Activated CD4-positive, alpha-beta T cell treated with anti-CD3 and anti-CD28 coated beads, Interleukin-2, amount 50 U/mL, for 1 hour (primary cell): ENCODE measurements at regions not wholly inside any gene's neighbourhood (a gene's known extent, or its start where the extent isn't known, plus 50 kb on each side); places are given as distances from the start of the nearest gene placed in this dataset.
"Not testable (repeated sequence)": the region's sequence is repeated elsewhere in the genome, so short reads cannot be mapped to it uniquely, and the experiment has no call there.

ENCODE experiments used
- DNase-seq: peaks from one replicate; pipeline ENCODE4 v3.0.0-alpha.2; 2020

GRCh38 chr4:117135634-117136354 is 50.4 kb upstream of the TRAM1L1 start:
- no peak for DNase-seq

DNA sequence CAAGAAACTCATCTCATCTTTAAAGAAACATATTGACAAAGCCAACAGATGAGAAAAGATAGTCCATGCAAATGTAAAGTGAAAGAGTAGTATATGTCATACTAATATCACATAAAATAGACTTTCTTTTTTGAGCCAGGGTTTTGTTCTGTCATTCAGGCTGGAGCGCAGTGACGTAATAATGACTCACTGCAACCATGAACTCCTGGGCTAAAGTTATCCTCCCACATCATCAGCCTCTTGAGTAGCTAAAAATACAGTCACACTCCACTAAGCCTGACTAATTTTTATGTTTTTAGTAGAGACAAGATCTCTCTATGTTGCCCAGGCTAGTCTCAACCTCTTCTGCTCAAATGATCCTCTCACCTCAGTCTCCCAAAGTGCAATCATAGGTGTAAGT is 51.8 kb upstream of the TRAM1L1 start:
- no peak for DNase-seq

GRCh38 chr4:117138732-117139131 is 53.4 kb upstream of the TRAM1L1 start:
- not testable (repeated sequence) for DNase-seq

GRCh38 chr4:117154251-117154650 is 68.9 kb upstream of the TRAM1L1 start:
- no peak for DNase-seq

DNA sequence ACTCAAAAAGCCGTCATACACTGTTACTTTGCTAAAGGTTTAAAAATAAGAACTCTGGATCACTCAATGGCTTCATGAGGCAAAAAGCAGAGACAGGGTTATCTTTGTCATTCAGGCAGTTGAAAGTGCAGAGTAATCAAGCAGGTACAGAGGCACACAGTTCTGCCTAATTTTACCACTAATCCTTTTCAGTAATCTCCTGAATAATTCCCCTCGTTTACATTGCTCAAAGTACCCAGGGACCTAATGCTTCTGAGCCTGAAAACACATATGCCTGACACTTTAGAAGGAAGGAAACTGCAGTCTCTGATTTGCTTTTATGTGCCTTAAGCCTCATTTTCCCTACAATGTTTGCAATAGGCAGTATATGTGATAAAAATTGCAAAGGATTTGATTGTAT is 71.4 kb upstream of the TRAM1L1 start:
- no peak for DNase-seq

DNA sequence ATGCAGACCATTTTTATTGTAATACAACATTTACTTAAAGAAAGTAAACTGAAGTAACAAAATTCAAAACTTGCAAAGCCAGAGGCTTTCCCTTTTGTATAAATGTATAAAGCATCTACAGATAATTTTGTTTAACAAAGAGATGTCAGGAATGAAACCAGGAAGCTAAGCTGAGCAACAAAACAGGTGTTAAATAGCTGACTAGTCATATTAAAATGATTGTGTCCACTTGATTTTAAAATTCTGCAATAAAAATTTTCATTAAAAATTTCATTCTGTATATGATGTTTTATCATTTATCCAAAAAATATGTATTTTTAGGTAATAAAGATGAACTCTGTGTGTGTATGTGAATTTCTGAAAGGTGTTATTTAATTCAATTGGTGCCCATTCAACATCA is 72.0 kb upstream of the TRAM1L1 start:
- no peak for DNase-seq

DNA sequence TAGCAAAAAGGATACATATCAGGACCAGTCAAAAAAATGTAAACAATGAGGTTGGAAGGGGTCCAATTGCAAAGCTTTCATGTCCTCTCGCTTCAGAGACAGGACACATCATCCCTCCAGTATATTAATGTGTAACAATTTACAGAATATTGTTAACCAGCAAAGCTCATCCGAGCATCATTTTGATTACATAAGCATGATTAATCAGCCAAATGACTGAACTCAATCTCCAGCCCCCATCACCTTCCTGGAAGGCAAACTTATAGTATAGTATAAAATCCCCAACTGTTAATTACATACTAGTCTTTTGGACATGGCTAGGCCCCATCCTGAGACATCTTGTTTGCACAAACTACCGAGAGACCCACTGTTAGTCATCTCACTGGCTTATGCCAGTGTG is 77.6 kb upstream of the TRAM1L1 start:
- DNase-seq: no peak

DNA sequence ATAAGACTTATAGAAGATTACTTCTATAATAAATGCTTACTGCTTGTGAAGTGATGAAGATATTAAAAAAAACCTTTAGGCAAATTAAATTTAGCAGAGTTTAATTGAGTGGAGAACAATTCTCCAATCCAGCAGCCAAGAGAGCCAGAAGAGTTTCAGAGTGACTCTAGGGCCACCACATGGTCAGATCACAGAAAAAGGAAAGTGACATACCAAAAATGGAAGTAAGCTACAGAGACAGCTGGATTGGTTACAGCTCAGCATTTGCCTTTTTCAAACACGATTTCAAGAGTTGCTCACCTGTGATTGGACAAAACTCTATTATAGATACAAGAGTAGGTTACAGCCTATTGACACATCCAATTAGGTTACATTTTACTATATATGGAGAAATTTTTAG is 79.0 kb upstream of the TRAM1L1 start:
- DNase-seq: no peak

DNA sequence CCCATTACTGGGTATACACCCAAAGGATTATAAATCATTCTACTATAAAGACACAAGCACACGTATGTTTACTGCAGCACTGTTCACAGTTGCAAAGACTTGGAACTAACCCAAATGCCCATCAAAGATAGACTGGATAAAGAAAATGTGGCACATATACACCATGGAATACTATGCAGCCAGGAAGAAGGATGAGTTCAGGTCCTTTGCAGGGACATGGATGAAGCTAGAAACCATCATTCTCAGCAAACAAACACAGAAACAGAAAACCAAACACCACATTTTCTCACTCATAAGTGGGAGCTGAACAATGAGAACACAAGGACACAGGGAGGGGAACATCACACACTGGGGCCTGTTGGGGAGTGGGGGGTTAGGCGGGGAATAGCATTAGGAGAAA is 90.0 kb upstream of the TRAM1L1 start:
- not testable (repeated sequence) for DNase-seq

DNA sequence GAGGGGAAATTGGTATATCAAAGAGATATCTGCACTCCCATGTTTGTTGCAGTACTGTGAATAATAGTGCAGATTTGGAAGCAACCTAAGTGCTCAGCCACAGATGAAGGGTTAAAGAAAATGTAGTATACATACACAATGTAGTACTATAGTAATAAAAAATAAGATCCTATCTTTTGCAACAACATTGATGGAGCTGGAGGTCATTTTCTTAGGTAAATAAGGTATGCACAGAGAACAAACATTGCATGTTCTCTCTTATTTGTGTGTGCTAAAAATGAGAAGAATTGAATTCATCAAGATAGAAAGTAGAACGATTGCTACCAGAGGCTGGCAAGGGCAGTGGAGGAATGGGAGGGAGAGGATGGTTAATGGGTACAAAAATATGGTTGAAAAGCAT is 117.9 kb upstream of the TRAM1L1 start:
- DNase-seq: no peak

DNA sequence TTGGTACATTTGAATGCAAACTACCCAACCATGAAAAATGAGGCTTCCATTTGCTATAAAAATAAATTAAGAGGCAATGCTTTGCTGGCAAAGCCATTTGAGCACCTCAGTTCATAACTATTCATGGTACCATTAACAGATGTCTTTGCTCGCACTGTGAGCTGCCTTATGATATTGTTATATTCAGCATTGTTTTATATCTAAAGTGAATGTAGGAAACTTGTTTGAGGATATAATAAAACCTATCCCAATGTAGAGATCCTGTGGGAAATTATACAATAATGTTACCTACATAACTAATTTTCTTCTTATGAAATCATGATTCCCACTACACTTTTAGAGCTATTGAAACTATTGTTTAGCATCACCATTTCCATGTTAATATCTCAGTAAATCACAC is 125.2 kb upstream of the TRAM1L1 start:
- no peak for DNase-seq

DNA sequence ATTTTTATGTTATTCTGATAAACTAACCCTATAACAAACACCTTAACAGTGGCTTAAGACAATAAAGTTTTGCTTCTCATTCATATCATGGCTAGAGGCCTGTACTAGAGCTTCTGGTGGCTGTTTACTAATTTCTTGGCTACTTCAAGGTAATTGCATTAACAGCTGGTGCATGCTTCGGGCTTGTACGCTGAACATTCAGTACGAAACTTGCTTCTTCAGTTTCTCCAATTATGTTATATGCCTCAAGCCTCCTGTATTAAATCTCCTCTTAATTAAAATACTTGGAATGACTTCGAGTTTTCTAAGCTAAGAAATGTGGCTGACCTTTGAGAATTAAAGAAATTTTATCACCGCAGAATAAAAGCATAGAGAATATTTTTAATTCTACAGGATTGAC is 138.9 kb upstream of the TRAM1L1 start:
- DNase-seq: no peak

- DNase-seq: no peak
Measured at GRCh38 chr4:117225471-117225870, 140.1 kb upstream of the TRAM1L1 start.

GRCh38 chr4:117227925-117228324 is 142.5 kb upstream of the TRAM1L1 start:
- no peak for DNase-seq

DNA sequence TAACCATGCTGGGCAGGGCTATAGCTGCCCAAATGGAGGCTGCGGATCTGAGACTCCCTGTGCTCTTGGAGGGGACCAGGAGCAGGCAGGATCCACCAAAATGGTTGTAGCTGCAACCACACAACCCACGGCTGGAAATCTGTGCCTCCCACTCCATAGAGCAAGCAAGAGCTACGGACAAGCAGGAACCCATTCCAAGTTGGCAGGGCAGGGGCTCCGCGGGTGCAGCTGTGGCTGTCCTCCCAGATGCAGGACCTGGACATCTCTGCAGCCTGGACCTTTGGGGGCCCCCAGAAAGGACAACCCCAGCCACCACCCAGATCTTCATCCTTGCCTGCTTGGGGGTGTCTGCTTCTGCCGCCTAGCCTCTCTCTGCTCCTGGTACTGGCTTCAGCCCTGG is 154.1 kb upstream of the TRAM1L1 start:
- DNase-seq: no peak

DNA sequence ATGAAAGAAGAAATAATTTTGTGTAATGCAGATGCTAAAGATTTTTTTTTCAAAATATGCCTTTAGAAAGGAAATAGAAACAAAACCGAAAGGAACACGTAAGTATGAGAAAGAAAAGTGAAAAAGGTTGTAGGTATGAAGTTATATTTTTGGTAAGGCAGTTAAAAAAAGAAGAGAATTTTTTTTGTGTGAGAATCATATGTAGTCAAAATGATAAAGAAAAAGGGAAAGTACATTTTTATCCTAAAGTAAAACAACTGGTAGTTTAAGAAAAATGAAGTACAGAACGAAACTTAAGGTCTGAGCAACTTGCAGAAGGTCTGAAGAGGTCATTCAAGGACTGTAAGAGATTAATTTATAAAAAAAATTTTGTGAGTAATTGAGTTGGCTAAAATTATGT is 164.0 kb upstream of the TRAM1L1 start:
- no peak for DNase-seq

- DNase-seq: no peak
Measured at GRCh38 chr4:117264072-117264471, 178.7 kb upstream of the TRAM1L1 start.

GRCh38 chr4:117267317-117267716 is 181.9 kb upstream of the TRAM1L1 start:
- DNase-seq: no peak

DNA sequence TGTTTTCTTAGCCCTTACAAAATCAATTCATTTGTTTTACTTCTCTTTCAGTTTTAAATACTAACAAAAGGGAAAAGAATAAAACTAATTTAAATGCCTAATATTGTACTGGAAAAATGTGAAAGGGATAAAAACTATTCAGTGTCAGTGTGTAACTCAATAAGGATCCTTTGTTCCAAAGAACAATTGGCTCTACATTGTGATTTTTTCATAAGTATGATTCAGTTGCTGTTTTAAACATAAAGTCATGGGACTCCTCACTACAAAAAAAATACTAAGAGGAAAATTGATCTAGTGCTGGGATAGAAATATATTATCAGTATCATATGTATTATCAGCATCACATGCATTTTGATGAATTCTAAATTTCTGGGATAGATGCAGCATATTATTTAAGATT is 199.4 kb upstream of the TRAM1L1 start:
- DNase-seq: no peak

- DNase-seq: no peak
Measured at GRCh38 chr4:117293784-117294183, 208.4 kb upstream of the TRAM1L1 start.

- DNase-seq: no peak
Measured at GRCh38 chr4:117302226-117302625, 216.8 kb upstream of the TRAM1L1 start.

DNA sequence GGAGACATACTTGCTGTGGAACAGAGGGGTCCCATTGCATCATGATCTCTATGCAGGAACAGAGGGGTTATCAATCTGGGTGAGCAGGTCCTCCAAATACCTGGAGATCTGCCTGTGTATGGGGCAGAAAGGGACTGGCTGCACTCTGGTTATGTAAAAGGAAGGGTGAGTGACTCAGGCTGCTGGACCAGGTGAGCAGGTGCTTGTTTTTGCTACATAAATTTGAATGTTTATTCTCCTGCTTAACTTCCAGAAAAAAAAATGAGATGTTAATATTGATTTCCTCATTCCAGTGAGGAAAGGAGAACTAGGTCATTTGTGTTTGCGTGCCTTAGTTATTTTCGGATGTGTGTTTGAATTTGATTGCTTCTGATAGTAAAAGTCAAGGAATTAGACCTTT is 225.8 kb upstream of the TRAM1L1 start:
- DNase-seq: no peak

DNA sequence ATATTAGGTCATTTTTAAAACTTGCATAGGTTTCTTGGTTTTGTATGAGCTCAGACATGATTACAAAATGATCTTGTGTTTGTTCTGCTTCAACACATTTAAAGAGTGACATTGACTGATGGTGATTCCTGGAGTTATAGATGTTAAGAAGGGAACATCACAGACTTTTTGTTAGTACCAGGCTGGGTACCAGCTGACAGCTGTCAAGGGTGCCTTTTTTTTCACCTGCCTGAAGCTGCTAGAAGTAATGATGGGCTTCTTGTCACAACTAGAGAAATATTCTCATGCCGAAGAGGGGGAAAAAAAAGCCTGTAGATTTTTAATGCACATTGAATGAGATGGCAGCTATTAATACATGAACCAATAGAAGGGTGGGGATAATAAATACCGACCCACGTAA is 226.6 kb upstream of the TRAM1L1 start:
- no peak for DNase-seq

- no peak for DNase-seq
Measured at GRCh38 chr4:117324851-117325491, 239.6 kb upstream of the TRAM1L1 start.

- DNase-seq: no peak
Measured at GRCh38 chr4:117326091-117326490, 240.7 kb upstream of the TRAM1L1 start.
